ENCODE measurements at regions not wholly inside any gene's neighbourhood (a gene's known extent, or its start where the extent isn't known, plus 50 kb on each side); places are given as distances from the start of the nearest gene placed in this dataset.

- Histone ChIP-seq H3K4me1 (ENCODE audit: insufficient read depth, low read length, poor library complexity, severe bottlenecking) (no peaks in the 10 kb centered on the region), H3K4me3 (ENCODE audit: low read length, poor library complexity, severe bottlenecking) (no peak overlapping the region), H3F3A (ENCODE audit: low read depth) (no peaks in the 10 kb centered on the region), H3K4me2 (ENCODE audit: low read depth, low read length, poor library complexity, severe bottlenecking) (no peak overlapping the region), H3K36me3 (ENCODE audit: insufficient read depth, low read length) (no peaks in the 10 kb centered on the region), H4K20me1 (ENCODE audit: insufficient read depth, low read length, poor library complexity, severe bottlenecking) (no peaks in the 10 kb centered on the region), H3K9me2 (replicated peaks; ENCODE audit: low read depth, low read length) (no peaks in the 10 kb centered on the region), H3K27me3 (ENCODE audit: insufficient read depth, low read length, poor library complexity, severe bottlenecking) (no peaks in the 10 kb centered on the region), H3K9me3 (ENCODE audit: insufficient read depth, low read depth, low read length) (no peaks in the 10 kb centered on the region), H3K79me2 (ENCODE audit: insufficient read depth, low read length) (no peaks in the 10 kb centered on the region), H2AFZ (ENCODE audit: low read length) (no peak overlapping the region), H3K9ac (ENCODE audit: low read depth, low read length, poor library complexity, severe bottlenecking) (no peak overlapping the region)
- TF ChIP-seq EZH2phosphoT487 (IDR thresholded peaks at IDR 0.05; ENCODE audit: borderline replicate concordance): no peak
Observed at GRCh38 chr21:15190412-15190811, 125.6 kb upstream of the NRIP1 start.

GRCh38 chr21:15190837-15191236 is 126.0 kb upstream of the NRIP1 start:
- H2AFZ ChIP-seq (ENCODE audit: low read length): no peak overlapping the region
- no peaks in the 10 kb centered on the region for H3K27me3 ChIP-seq (ENCODE audit: insufficient read depth, low read length, poor library complexity, severe bottlenecking)
- H3K4me1 ChIP-seq (ENCODE audit: insufficient read depth, low read length, poor library complexity, severe bottlenecking): no peaks in the 10 kb centered on the region
- H3K4me2 ChIP-seq (ENCODE audit: low read depth, low read length, poor library complexity, severe bottlenecking): no peak overlapping the region
- TF ChIP-seq, protein P1, sequence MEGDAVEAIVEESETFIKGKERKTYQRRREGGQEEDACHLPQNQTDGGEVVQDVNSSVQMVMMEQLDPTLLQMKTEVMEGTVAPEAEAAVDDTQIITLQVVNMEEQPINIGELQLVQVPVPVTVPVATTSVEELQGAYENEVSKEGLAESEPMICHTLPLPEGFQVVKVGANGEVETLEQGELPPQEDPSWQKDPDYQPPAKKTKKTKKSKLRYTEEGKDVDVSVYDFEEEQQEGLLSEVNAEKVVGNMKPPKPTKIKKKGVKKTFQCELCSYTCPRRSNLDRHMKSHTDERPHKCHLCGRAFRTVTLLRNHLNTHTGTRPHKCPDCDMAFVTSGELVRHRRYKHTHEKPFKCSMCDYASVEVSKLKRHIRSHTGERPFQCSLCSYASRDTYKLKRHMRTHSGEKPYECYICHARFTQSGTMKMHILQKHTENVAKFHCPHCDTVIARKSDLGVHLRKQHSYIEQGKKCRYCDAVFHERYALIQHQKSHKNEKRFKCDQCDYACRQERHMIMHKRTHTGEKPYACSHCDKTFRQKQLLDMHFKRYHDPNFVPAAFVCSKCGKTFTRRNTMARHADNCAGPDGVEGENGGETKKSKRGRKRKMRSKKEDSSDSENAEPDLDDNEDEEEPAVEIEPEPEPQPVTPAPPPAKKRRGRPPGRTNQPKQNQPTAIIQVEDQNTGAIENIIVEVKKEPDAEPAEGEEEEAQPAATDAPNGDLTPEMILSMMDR (conservative IDR thresholded peaks at IDR 0.05; ENCODE audit: low read length): no peak
- TF ChIP-seq EZH2phosphoT487 (IDR thresholded peaks at IDR 0.05; ENCODE audit: borderline replicate concordance): no peak
- no peak overlapping the region for H3K4me3 ChIP-seq (ENCODE audit: low read length, poor library complexity, severe bottlenecking)
- no peaks in the 10 kb centered on the region for H3K36me3 ChIP-seq (ENCODE audit: insufficient read depth, low read length)
- H3K79me2 ChIP-seq (ENCODE audit: insufficient read depth, low read length): no peaks in the 10 kb centered on the region
- H3K9ac ChIP-seq (ENCODE audit: low read depth, low read length, poor library complexity, severe bottlenecking): no peak overlapping the region
- H3F3A ChIP-seq (ENCODE audit: low read depth): no peaks in the 10 kb centered on the region
- H3K9me3 ChIP-seq (ENCODE audit: insufficient read depth, low read depth, low read length): no peaks in the 10 kb centered on the region
- H3K9me2 ChIP-seq (replicated peaks; ENCODE audit: low read depth, low read length): no peaks in the 10 kb centered on the region
- no peaks in the 10 kb centered on the region for H4K20me1 ChIP-seq (ENCODE audit: insufficient read depth, low read length, poor library complexity, severe bottlenecking)

- no peaks in the 10 kb centered on the region for H3K79me2 ChIP-seq (ENCODE audit: insufficient read depth, low read length)
- H3K4me1 ChIP-seq (ENCODE audit: insufficient read depth, low read length, poor library complexity, severe bottlenecking): no peaks in the 10 kb centered on the region
- H3F3A ChIP-seq (ENCODE audit: low read depth): no peaks in the 10 kb centered on the region
- H3K27me3 ChIP-seq (ENCODE audit: insufficient read depth, low read length, poor library complexity, severe bottlenecking): no peaks in the 10 kb centered on the region
- no peak overlapping the region for H2AFZ ChIP-seq (ENCODE audit: low read length)
- no peaks in the 10 kb centered on the region for H3K36me3 ChIP-seq (ENCODE audit: insufficient read depth, low read length)
- no peak overlapping the region for H3K9ac ChIP-seq (ENCODE audit: low read depth, low read length, poor library complexity, severe bottlenecking)
- no peak overlapping the region for H3K4me2 ChIP-seq (ENCODE audit: low read depth, low read length, poor library complexity, severe bottlenecking)
- no peak for TF ChIP-seq EZH2phosphoT487 (IDR thresholded peaks at IDR 0.05; ENCODE audit: borderline replicate concordance)
- TF ChIP-seq, protein P1 (conservative IDR thresholded peaks at IDR 0.05; ENCODE audit: low read length): no peak
- no peaks in the 10 kb centered on the region for H3K9me2 ChIP-seq (replicated peaks; ENCODE audit: low read depth, low read length)
- H4K20me1 ChIP-seq (ENCODE audit: insufficient read depth, low read length, poor library complexity, severe bottlenecking): no peaks in the 10 kb centered on the region
- no peaks in the 10 kb centered on the region for H3K9me3 ChIP-seq (ENCODE audit: insufficient read depth, low read depth, low read length)
- no peak overlapping the region for H3K4me3 ChIP-seq (ENCODE audit: low read length, poor library complexity, severe bottlenecking)
Observed at GRCh38 chr21:15191342-15191741, 126.5 kb upstream of the NRIP1 start.

- H4K20me1 ChIP-seq (ENCODE audit: insufficient read depth, low read length, poor library complexity, severe bottlenecking): no peaks in the 10 kb centered on the region
- H3K4me3 ChIP-seq (ENCODE audit: low read length, poor library complexity, severe bottlenecking): no peak overlapping the region
- no peak overlapping the region for H3K4me2 ChIP-seq (ENCODE audit: low read depth, low read length, poor library complexity, severe bottlenecking)
- H3K79me2 ChIP-seq (ENCODE audit: insufficient read depth, low read length): no peaks in the 10 kb centered on the region
- H3K9me3 ChIP-seq (ENCODE audit: insufficient read depth, low read depth, low read length): no peaks in the 10 kb centered on the region
- TF ChIP-seq EZH2phosphoT487 (IDR thresholded peaks at IDR 0.05; ENCODE audit: borderline replicate concordance): no peak
- TF ChIP-seq, protein P1 (conservative IDR thresholded peaks at IDR 0.05; ENCODE audit: low read length): no peak
- no peaks in the 10 kb centered on the region for H3K9me2 ChIP-seq (replicated peaks; ENCODE audit: low read depth, low read length)
- no peaks in the 10 kb centered on the region for H3K36me3 ChIP-seq (ENCODE audit: insufficient read depth, low read length)
- H3K27me3 ChIP-seq (ENCODE audit: insufficient read depth, low read length, poor library complexity, severe bottlenecking): no peaks in the 10 kb centered on the region
- H2AFZ ChIP-seq (ENCODE audit: low read length): no peak overlapping the region
- H3K4me1 ChIP-seq (ENCODE audit: insufficient read depth, low read length, poor library complexity, severe bottlenecking): no peaks in the 10 kb centered on the region
- H3F3A ChIP-seq (ENCODE audit: low read depth): no peaks in the 10 kb centered on the region
- no peak overlapping the region for H3K9ac ChIP-seq (ENCODE audit: low read depth, low read length, poor library complexity, severe bottlenecking)
Observed at GRCh38 chr21:15192243-15192642, 127.4 kb upstream of the NRIP1 start.
